ENCODE measurements at regions not wholly inside any gene's neighbourhood (a gene's known extent, or its start where the extent isn't known, plus 50 kb on each side); places are given as distances from the start of the nearest gene placed in this dataset.

DNA sequence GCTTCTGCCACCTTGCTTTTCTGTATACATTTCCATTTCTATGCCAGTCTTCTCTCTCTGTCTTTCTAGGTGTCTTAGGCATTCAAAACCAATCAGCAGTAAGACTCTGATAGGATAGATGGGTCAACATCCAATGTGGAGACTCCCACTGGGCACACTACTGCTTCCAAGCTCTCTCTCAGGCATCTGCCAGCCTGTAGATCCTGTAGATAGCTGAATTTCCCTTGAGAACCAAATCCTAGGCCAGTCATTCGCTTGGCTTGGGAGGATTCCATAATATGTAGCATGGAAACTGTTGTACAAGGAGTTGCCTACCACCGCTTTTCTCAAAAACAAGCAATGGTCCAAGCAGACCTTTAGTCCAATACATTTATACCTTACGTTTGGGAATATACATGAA, 262.8 kb upstream of the RARB start:
- Histone ChIP-seq H3K36me3 (ENCODE audit: low read depth, missing control alignments) (no peaks in the 10 kb centered on the region), H3K4me1 (no peaks in the 10 kb centered on the region), H3K27ac (no peak overlapping the region), H3K4me3 (no peak overlapping the region), H3K9me3 (no peaks in the 10 kb centered on the region), H3K27me3 (no peaks in the 10 kb centered on the region)
- no peak for DNase-seq
- intact Hi-C loops (cut with DNase I; ENCODE audit: low total_unique reads): no loop called here
- TF ChIP-seq POLR2A (IDR thresholded peaks at IDR 0.05): no peak
- TF ChIP-seq, protein P1, sequence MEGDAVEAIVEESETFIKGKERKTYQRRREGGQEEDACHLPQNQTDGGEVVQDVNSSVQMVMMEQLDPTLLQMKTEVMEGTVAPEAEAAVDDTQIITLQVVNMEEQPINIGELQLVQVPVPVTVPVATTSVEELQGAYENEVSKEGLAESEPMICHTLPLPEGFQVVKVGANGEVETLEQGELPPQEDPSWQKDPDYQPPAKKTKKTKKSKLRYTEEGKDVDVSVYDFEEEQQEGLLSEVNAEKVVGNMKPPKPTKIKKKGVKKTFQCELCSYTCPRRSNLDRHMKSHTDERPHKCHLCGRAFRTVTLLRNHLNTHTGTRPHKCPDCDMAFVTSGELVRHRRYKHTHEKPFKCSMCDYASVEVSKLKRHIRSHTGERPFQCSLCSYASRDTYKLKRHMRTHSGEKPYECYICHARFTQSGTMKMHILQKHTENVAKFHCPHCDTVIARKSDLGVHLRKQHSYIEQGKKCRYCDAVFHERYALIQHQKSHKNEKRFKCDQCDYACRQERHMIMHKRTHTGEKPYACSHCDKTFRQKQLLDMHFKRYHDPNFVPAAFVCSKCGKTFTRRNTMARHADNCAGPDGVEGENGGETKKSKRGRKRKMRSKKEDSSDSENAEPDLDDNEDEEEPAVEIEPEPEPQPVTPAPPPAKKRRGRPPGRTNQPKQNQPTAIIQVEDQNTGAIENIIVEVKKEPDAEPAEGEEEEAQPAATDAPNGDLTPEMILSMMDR (IDR thresholded peaks at IDR 0.05): no peak
- WGBS, 2 donors: 94 to 95% methylated on average over 3 of the region's 3 CpGs

DNA sequence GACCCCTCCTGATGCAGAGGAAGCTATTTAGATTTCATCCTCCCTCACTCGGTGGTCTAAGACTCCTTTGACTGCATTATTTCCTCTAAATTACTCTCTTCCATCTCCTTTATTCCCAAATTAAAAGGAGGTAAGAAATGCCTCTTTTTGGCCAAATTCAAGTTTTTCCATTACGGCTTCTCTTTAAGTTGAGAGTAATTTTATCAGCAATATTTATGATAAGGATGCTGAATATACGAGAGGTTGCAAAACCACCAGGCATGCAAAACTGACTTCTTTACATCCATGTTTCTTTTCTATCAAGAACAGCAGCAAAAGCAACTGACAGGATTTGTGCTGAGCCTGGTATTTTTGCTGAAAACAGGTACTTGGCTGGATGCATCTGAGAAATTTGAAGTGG, 262.0 kb upstream of the RARB start:
- H3K27ac ChIP-seq: no peak overlapping the region
- WGBS, 2 donors: 69 to 70% methylated on average over 3 of the region's 3 CpGs

DNA sequence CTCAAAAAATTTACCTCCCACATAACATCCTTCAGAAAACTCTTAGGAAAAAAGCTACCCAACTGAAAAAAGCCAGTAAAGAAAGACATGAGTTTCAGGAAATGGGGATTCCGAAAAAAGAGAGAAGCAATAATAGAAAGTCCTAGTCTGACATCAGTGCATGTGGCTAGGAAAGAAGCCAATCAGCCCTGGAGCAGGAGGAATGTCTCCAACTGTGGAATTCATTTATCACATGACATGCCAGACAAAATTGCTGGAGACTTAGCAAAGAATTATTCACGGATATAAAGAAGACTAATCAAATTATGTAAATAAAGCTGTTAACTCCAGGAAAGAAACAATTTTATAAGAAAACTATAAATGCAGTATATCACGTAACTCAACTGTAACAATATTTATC, 258.9 kb upstream of the RARB start:
- Histone ChIP-seq H3K27me3 (no peaks in the 10 kb centered on the region), H3K27ac (no peak overlapping the region)
- WGBS, 2 donors: 83 to 88% methylated on average over 3 of the region's 3 CpGs

More for the DNA sequence above, 262.0 kb upstream of the RARB start:
- Histone ChIP-seq H3K36me3 (ENCODE audit: low read depth, missing control alignments) (no peaks in the 10 kb centered on the region), H3K4me1 (no peaks in the 10 kb centered on the region), H3K27me3 (no peaks in the 10 kb centered on the region), H3K4me3 (no peak overlapping the region), H3K9me3 (no peaks in the 10 kb centered on the region)
- TF ChIP-seq, protein P1 (IDR thresholded peaks at IDR 0.05): no peak
- no peak for TF ChIP-seq POLR2A (IDR thresholded peaks at IDR 0.05)
- intact Hi-C loops (cut with DNase I; ENCODE audit: low total_unique reads): no loop called here
- no peak for DNase-seq

DNA sequence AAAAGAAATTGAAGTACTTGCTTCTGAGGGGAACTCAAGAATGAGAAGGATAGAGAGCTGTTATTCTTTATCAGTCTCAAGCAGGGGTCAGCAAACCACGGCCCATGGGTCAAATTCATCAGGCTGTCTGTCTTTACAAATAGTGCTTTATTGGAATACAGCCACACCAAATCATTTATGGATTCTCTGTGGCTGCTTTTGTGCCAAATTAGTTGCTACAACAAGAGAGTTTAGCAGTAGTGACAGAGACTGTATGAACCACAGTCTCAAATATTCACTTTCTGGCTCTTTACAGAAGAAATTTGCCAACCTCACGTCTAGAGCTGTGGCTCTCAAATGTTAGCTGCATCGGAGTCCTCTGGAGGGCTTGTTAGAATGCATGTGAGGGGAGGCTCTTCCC, 258.0 kb upstream of the RARB start:
- no peaks in the 10 kb centered on the region for H3K27me3 ChIP-seq
- TF ChIP-seq, protein P1 (IDR thresholded peaks at IDR 0.05): no peak
- H3K4me1 ChIP-seq: no peaks in the 10 kb centered on the region
- no peak for DNase-seq
- no peak overlapping the region for H3K27ac ChIP-seq
- no peaks in the 10 kb centered on the region for H3K9me3 ChIP-seq
- intact Hi-C loops (cut with DNase I; ENCODE audit: low total_unique reads): no loop called here
- WGBS, 2 donors: 75 to 76% methylated on average over 3 of the region's 3 CpGs
- no peaks in the 10 kb centered on the region for H3K36me3 ChIP-seq (ENCODE audit: low read depth, missing control alignments)
- H3K4me3 ChIP-seq: no peak overlapping the region

More for the DNA sequence above, 258.9 kb upstream of the RARB start:
- no peak overlapping the region for H3K4me3 ChIP-seq
- no peaks in the 10 kb centered on the region for H3K4me1 ChIP-seq
- no peaks in the 10 kb centered on the region for H3K9me3 ChIP-seq
- no peak for TF ChIP-seq POLR2A (IDR thresholded peaks at IDR 0.05)
- TF ChIP-seq, protein P1 (IDR thresholded peaks at IDR 0.05): no peak
- DNase-seq: no peak
- no peaks in the 10 kb centered on the region for H3K36me3 ChIP-seq (ENCODE audit: low read depth, missing control alignments)
- intact Hi-C loops (cut with DNase I; ENCODE audit: low total_unique reads): no loop called here

DNA sequence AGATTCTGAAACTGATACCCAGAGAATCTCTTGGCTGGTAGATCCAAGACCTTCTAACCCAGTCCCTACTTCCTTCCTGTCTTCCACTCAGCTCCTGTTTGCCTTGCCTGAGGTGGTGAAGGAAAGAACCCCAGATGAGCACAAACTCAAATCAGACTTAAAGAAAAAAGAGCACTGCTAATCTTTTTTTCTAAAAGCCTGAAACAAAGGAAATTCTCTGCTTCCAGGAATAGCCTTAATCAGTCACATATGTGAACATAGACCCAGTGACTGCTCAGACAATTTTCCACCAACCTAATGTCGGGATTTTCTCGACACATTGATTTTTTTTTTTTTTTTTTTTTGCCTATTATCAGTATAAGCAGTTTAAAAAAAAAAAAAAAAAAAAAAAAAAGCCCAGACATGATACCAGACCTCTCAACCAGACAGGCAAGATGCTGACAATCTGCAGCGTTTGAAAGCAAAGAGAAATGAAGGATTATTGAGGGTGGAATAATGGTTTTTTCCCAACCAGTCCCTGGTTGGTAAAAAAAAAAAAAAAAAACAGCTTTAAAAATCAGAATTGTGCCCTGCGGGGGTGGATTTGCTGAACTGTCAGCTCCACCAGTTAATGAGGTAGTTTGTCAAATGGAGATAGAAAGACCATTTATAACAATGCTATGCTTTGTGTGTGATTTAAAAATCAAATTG, 256.8 kb upstream of the RARB start:
- intact Hi-C loops (cut with DNase I; ENCODE audit: low total_unique reads): no loop called here
- no peak overlapping the region for H3K27ac ChIP-seq
- no peak overlapping the region for H3K4me3 ChIP-seq
- WGBS, 2 donors: 64 to 70% methylated on average over 4 of the region's 4 CpGs
- no peaks in the 10 kb centered on the region for H3K27me3 ChIP-seq
- no peak for DNase-seq
- no peaks in the 10 kb centered on the region for H3K4me1 ChIP-seq
- no peaks in the 10 kb centered on the region for H3K9me3 ChIP-seq
- H3K36me3 ChIP-seq (ENCODE audit: low read depth, missing control alignments): no peaks in the 10 kb centered on the region
- TF ChIP-seq POLR2A (IDR thresholded peaks at IDR 0.05): no peak
- TF ChIP-seq, protein P1 (IDR thresholded peaks at IDR 0.05): no peak

Measured in testis (tissue), 2 donors.